NCI-H1105 treated with DMSO at 0.1 percent for 48 hours (cell line): ENCODE measurements at regions not wholly inside any gene's neighbourhood (a gene's known extent, or its start where the extent isn't known, plus 50 kb on each side); places are given as distances from the start of the nearest gene placed in this dataset.
"Not testable (repeated sequence)": the region's sequence is repeated elsewhere in the genome, so short reads cannot be mapped to it uniquely, and the experiment has no call there.

Source experiments
- DNase-seq: peaks from one replicate; lab custom pipeline; 2025; lab: John Stamatoyannopoulos, UW

- no peak for DNase-seq
Measured at GRCh38 chr1:112818990-112819689, 104.0 kb upstream of the PPM1J start.

- no peak for DNase-seq
Measured at GRCh38 chr1:112817555-112818373, 102.6 kb upstream of the PPM1J start.

GRCh38 chr1:112815376-112815775, 100.2 kb upstream of the PPM1J start:
- no peak for DNase-seq

- not testable (repeated sequence) for DNase-seq
Measured at GRCh38 chr1:112814645-112815044, 99.5 kb upstream of the PPM1J start.

GRCh38 chr1:112808861-112809684, 93.9 kb upstream of the PPM1J start:
- peak; percentile 52 for DNase-seq

- DNase-seq, result no peak
Measured at GRCh38 chr1:112807999-112808398, 92.9 kb upstream of the PPM1J start.

GRCh38 chr1:112807117-112807516, 92.0 kb upstream of the PPM1J start:
- DNase-seq, result no peak

GRCh38 chr1:112806090-112806642, 91.0 kb upstream of the PPM1J start:
- DNase-seq, result no peak

- DNase-seq, result no peak
Measured at GRCh38 chr1:112805155-112805853, 90.2 kb upstream of the PPM1J start.

- peak; percentile 44 for DNase-seq
Measured at GRCh38 chr1:112803906-112804762, 89.0 kb upstream of the PPM1J start.

GRCh38 chr1:112800289-112800688, 85.2 kb upstream of the PPM1J start:
- DNase-seq, result no peak

- peak; percentile 22 for DNase-seq
Measured at GRCh38 chr1:112798292-112798691, 83.2 kb upstream of the PPM1J start.

GRCh38 chr1:112797224-112797623, 82.1 kb upstream of the PPM1J start:
- DNase-seq, result no peak

GRCh38 chr1:112794654-112795239, 79.6 kb upstream of the PPM1J start:
- DNase-seq, result no peak

GRCh38 chr1:112793631-112794565, 78.8 kb upstream of the PPM1J start:
- no peak for DNase-seq

- no peak for DNase-seq
Measured at GRCh38 chr1:112791723-112792104, 76.6 kb upstream of the PPM1J start.

GRCh38 chr1:112790920-112791722, 76.0 kb upstream of the PPM1J start:
- DNase-seq, result no peak

- no peak for DNase-seq
Measured at GRCh38 chr1:112788561-112788960, 73.4 kb upstream of the PPM1J start.
